GM23248 (cell line): ENCODE measurements at regions not wholly inside any gene's neighbourhood (a gene's known extent, or its start where the extent isn't known, plus 50 kb on each side); places are given as distances from the start of the nearest gene placed in this dataset.

ENCODE experiments used
- EZH2 ChIP-seq: fragments of 200-600 bp; sonication (generic); IDR thresholded peaks from 2 replicates; pipeline ENCODE4 v1.6.1; 2018; ENCODE audit warnings: antibody characterized with exemption, mild to moderate bottlenecking; ENCODE audit not compliant: insufficient read depth, poor library complexity, severe bottlenecking
- EZH2phosphoT487 ChIP-seq: fragments of 200-600 bp; sonication (generic); IDR thresholded peaks from 2 replicates; pipeline ENCODE4 v1.6.1; 2018; ENCODE audit warnings: antibody characterized with exemption, moderate library complexity, mild to moderate bottlenecking, low read depth; ENCODE audit not compliant: insufficient read depth

DNA sequence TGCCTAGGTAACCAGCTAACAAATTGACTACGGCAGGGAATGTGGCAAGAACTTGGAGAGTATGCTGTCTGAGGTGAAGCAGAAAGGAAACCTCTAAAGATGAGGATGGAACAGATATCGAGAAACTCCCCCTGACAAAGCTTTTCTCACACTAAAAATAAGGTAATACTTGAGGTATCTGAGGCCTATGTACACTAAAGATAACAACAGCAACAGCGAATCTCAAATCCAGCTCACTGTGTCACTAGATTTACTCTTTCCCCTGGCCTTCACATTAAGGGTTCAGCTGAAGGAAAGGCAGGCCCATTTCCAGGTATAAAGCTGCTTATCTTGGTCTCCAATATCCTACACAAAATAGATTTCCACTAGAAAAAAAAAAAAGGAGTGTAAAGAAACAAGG, 518.0 kb downstream of the KCNT2 start:
- TF ChIP-seq EZH2phosphoT487 (no peak), EZH2 (no peak)
